Stomach (tissue), 4 donors: ENCODE measurements at regions not wholly inside any gene's neighbourhood (a gene's known extent, or its start where the extent isn't known, plus 50 kb on each side); places are given as distances from the start of the nearest gene placed in this dataset.

Experiments used
- POLR2A ChIP-seq, 4 donors: fragments of 450-650 bp; IDR thresholded peaks; one replicate each; pipeline ENCODE4 v1.6.1; 2016; ENCODE audit warnings: antibody characterized with exemption in 4 of 4, control low read depth in 2 of 4, mild to moderate bottlenecking in 1 of 4, moderate library complexity in 1 of 4
- POLR2AphosphoS5 ChIP-seq, 3 donors: sonication (generic); formaldehyde crosslinking; IDR thresholded peaks; one replicate each; pipeline ENCODE4 v1.6.1; 2016; ENCODE audit warnings: antibody characterized with exemption in 3 of 3
- TF ChIP-seq, protein P1 (sequence below), 7 experiments: fragments of 450-650 bp in 4 of 7; fragments of 200-600 bp in 3 of 7; sonication (generic) in 3 of 7; IDR thresholded peaks; one replicate each; pipeline ENCODE4 v1.5.1; 2016 to 2019; ENCODE audit warnings: antibody characterized with exemption in 7 of 7, control low read depth in 2 of 7, mild to moderate bottlenecking in 1 of 7

DNA sequence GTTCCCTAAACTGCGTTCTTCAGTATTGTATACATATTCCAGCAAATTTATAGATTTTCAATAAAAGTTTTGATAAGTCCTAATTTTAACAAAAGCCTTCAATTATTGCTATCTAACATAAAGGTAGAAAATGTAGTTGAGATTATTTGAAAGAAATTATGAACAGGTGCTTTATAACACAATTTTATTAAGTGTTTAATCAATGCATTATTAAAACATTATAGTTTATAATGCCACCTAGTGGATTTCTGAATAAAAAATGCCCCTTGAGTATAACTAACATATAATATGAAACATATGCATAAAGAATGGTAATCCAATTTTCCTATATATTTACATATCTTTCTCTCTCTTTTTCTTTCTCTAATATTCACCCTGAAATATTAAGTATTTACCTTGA is 515.3 kb downstream of the SLC6A15 start:
- TF ChIP-seq, protein P1, sequence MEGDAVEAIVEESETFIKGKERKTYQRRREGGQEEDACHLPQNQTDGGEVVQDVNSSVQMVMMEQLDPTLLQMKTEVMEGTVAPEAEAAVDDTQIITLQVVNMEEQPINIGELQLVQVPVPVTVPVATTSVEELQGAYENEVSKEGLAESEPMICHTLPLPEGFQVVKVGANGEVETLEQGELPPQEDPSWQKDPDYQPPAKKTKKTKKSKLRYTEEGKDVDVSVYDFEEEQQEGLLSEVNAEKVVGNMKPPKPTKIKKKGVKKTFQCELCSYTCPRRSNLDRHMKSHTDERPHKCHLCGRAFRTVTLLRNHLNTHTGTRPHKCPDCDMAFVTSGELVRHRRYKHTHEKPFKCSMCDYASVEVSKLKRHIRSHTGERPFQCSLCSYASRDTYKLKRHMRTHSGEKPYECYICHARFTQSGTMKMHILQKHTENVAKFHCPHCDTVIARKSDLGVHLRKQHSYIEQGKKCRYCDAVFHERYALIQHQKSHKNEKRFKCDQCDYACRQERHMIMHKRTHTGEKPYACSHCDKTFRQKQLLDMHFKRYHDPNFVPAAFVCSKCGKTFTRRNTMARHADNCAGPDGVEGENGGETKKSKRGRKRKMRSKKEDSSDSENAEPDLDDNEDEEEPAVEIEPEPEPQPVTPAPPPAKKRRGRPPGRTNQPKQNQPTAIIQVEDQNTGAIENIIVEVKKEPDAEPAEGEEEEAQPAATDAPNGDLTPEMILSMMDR (IDR thresholded peaks at IDR 0.05): no peak
- TF ChIP-seq POLR2A (IDR thresholded peaks at IDR 0.05) (no peak), POLR2AphosphoS5 (IDR thresholded peaks at IDR 0.05) (no peak)
